SK-N-SH (cell line): ENCODE measurements at regions not wholly inside any gene's neighbourhood (a gene's known extent, or its start where the extent isn't known, plus 50 kb on each side); places are given as distances from the start of the nearest gene placed in this dataset.
A peak's percentile ranks its signal among the peaks of the same experiment; 100 is the strongest.

Experiments used
- CTCF ChIA-PET: fragments of 300-600, 350-600 bp; formaldehyde crosslinking; extraction: SDS; loops from one replicate; lab custom pipeline; 2021; lab: Yijun Ruan, JAX
- POLR2A ChIA-PET: fragments of 350-600 bp; sonication (Branson Sonifier 250); formaldehyde crosslinking; extraction: SDS; loops from one replicate; lab custom pipeline; 2020; ENCODE audit warnings: antibody characterized with exemption, inconsistent platforms; lab: Yijun Ruan, JAX
- DNase-seq: peaks from one replicate; pipeline ENCODE4 v3.0.0; 2012
- H2AFZ ChIP-seq: fragments of 200-600 bp; sonication (generic); 2 replicates; pipeline ENCODE4 v1.8.1; 2016; ENCODE audit warnings: antibody characterized with exemption, mild to moderate bottlenecking, low read depth
- H3F3A ChIP-seq: fragments of 200-600 bp; sonication (generic); replicated peaks from 2 replicates; pipeline ENCODE3; 2016; ENCODE audit warnings: antibody characterized with exemption, mild to moderate bottlenecking; ENCODE audit not compliant: insufficient read depth
- H3K27ac ChIP-seq, 2 experiments: fragments of 200-500 bp in 1 of 2; fragments of 200-600 bp in 1 of 2; sonication (Bioruptor generic) in 1 of 2; sonication (generic), shearing (Covaris generic) in 1 of 2; 2 replicates each; pipeline versions ENCODE4 v1.5.1 to v1.6.1; 2014 to 2016; ENCODE audit warnings: low read depth in 2 of 2, inconsistent platforms in 1 of 2, low read length in 1 of 2, mild to moderate bottlenecking in 1 of 2, mixed read lengths in 1 of 2
- H3K27me3 ChIP-seq: fragments of 200-600 bp; sonication (generic), shearing (Covaris generic); 2 replicates; pipeline ENCODE4 v1.6.1; 2016; ENCODE audit warnings: mixed run types; ENCODE audit not compliant: insufficient read depth
- H3K36me3 ChIP-seq, 2 experiments: fragments of 200-500 bp in 1 of 2; fragments of 200-600 bp in 1 of 2; sonication (Bioruptor generic) in 1 of 2; sonication (generic) in 1 of 2; replicated peaks in 1 of 2; 2 replicates each; pipeline versions ENCODE3 to v1.5.1; 2014 to 2016; ENCODE audit warnings: low read length in 1 of 2, mild to moderate bottlenecking in 1 of 2; ENCODE audit not compliant: insufficient read depth in 2 of 2, control insufficient read depth in 1 of 2
- H3K4me1 ChIP-seq, 2 experiments: fragments of 200-500 bp in 1 of 2; fragments of 200-600 bp in 1 of 2; sonication (Bioruptor generic) in 1 of 2; sonication (generic), shearing (Covaris generic) in 1 of 2; 2 replicates each; pipeline versions ENCODE4 v1.5.1 to v1.6.1; 2014 to 2016; ENCODE audit warnings: low read depth in 1 of 2, low read length in 1 of 2, mixed run types in 1 of 2; ENCODE audit not compliant: insufficient read depth in 2 of 2, control insufficient read depth in 1 of 2
- H3K4me2 ChIP-seq: fragments of 200-600 bp; sonication (generic), shearing (Covaris generic); 2 replicates; pipeline ENCODE4 v1.6.1; 2017; ENCODE audit warnings: mixed run types
- H3K4me3 ChIP-seq, 2 experiments: fragments of 200-500 bp in 1 of 2; fragments of 200-600 bp in 1 of 2; sonication (Bioruptor generic) in 1 of 2; sonication (generic), shearing (Covaris generic) in 1 of 2; 2 replicates each; pipeline versions ENCODE4 v1.5.1 to v1.8.1; 2014 to 2016; ENCODE audit warnings: low read depth in 2 of 2, inconsistent platforms in 1 of 2, low read length in 1 of 2, mild to moderate bottlenecking in 1 of 2, mixed read lengths in 1 of 2, moderate library complexity in 1 of 2
- H3K79me2 ChIP-seq: fragments of 200-600 bp; sonication (generic); 2 replicates; pipeline ENCODE4 v1.8.1; 2017; ENCODE audit warnings: mild to moderate bottlenecking; ENCODE audit not compliant: insufficient read depth
- H3K9ac ChIP-seq: fragments of 200-600 bp; sonication (generic); 2 replicates; pipeline ENCODE4 v1.6.1; 2017; ENCODE audit warnings: mixed run types
- H3K9me2 ChIP-seq: fragments of 200-600 bp; sonication (generic); 2 replicates; pipeline ENCODE4 v1.6.1; 2017; ENCODE audit warnings: mixed run types
- H3K9me3 ChIP-seq: fragments of 200-600 bp; sonication (generic); 2 replicates; pipeline ENCODE4 v1.6.1; 2017; ENCODE audit warnings: mixed run types, mild to moderate bottlenecking, moderate library complexity
- H4K20me1 ChIP-seq: fragments of 200-600 bp; sonication (generic); 2 replicates; pipeline ENCODE4 v1.6.1; 2017; ENCODE audit warnings: mild to moderate bottlenecking, mixed run types; ENCODE audit not compliant: insufficient read depth
- CHD2 ChIP-seq: fragments of 150-350 bp; IDR thresholded peaks from 2 replicates; pipeline ENCODE4 v1.6.1; 2018; ENCODE audit warnings: low read length; ENCODE audit not compliant: partially characterized antibody
- EZH2phosphoT487 ChIP-seq: fragments of 200-600 bp; sonication (generic); IDR thresholded peaks from 2 replicates; pipeline ENCODE4 v1.6.1; 2017; ENCODE audit warnings: low read depth, mixed run types, mild to moderate bottlenecking, antibody characterized with exemption, moderate library complexity, borderline replicate concordance
- FOSL2 ChIP-seq: IDR thresholded peaks from 2 replicates; pipeline ENCODE4 v1.4.0; 2012; ENCODE audit warnings: low read depth, mild to moderate bottlenecking, moderate library complexity, borderline replicate concordance
- GABPA ChIP-seq: IDR thresholded peaks from 2 replicates; pipeline ENCODE4 v1.4.0; 2012; ENCODE audit warnings: low read depth, mild to moderate bottlenecking
- JUND ChIP-seq: IDR thresholded peaks from 2 replicates; pipeline ENCODE4 v1.4.0; 2012
- NRF1 ChIP-seq: IDR thresholded peaks from 2 replicates; pipeline ENCODE4 v1.6.1; 2012; ENCODE audit warnings: low read depth, mild to moderate bottlenecking, low read length
- RAD21 ChIP-seq: IDR thresholded peaks from 2 replicates; pipeline ENCODE4 v1.6.1; 2012; ENCODE audit warnings: mild to moderate bottlenecking, low read length
- RFX5 ChIP-seq: IDR thresholded peaks from 2 replicates; pipeline ENCODE4 v1.6.1; 2012; ENCODE audit warnings: mild to moderate bottlenecking, improper control_type of control experiment, low read length
- TCF12 ChIP-seq: IDR thresholded peaks from 2 replicates; pipeline ENCODE4 v1.4.0; 2012
- TEAD4 ChIP-seq: IDR thresholded peaks from 2 replicates; pipeline ENCODE4 v1.4.0; 2012; ENCODE audit warnings: mild to moderate bottlenecking, borderline replicate concordance; ENCODE audit not compliant: insufficient read depth
- YY1 ChIP-seq: IDR thresholded peaks from 2 replicates; pipeline ENCODE4 v1.4.0; 2012; ENCODE audit warnings: low read depth, mild to moderate bottlenecking
- WGBS: methylation state at CpG from one replicate; pipeline ENCODE4 v1.1.6; 2017; ENCODE audit warnings: low lambda C conversion rate; 5-methylcytosine and 5-hydroxymethylcytosine counted together
- TF ChIP-seq, protein P1 (sequence below): IDR thresholded peaks from 2 replicates; pipeline ENCODE4; 2012
- TF ChIP-seq, protein P2 (sequence below): fragments of 150-350 bp; IDR thresholded peaks from 2 replicates; pipeline ENCODE4 v1.6.1; 2017; ENCODE audit warnings: antibody characterized with exemption, low read length, low read depth, borderline replicate concordance

DNA sequence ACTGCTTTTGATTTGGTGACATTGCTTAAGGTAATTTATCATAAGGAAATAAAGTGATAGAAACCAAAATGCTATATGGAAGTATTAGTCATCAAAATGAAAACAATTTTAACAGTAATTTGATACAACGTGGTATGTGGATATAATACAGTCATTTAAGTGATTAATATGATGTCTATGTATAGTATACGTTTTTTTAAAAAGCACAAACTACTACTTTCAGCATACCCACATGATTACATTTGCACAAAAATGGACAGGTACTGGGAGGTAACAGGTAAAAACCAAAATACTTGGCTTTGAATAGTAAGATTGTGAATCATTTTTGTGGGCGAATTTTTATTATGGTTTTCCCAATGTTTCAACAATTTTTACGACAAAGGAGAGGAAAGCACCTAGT lies 97.6 kb downstream of the OGFRL1 start:
- Histone ChIP-seq H3F3A (peaks cover 10% of the 10 kb centered on the region), H3K79me2 (peaks cover 5% of the 10 kb centered on the region; the same call in 1 of the 2 replicates), H3K4me2 (no peak overlapping the region), H3K9ac (no peak overlapping the region), H3K27ac (peak overlapping the region in 1 of 2 experiments; percentile 34; a peak in 2 of 4 replicates), H3K4me1 (peaks cover 0 to 26% of the 10 kb centered on the region in 2 experiments; a peak in 2 of 4 replicates), H4K20me1 (no peaks in the 10 kb centered on the region), H3K36me3 (peaks cover 2 to 3% of the 10 kb centered on the region in 2 experiments), H3K9me3 (no peaks in the 10 kb centered on the region), H3K9me2 (no peaks in the 10 kb centered on the region), H2AFZ (no peak overlapping the region), H3K27me3 (no peaks in the 10 kb centered on the region), H3K4me3 (no peak overlapping the region)
- WGBS, result 26% methylated on average over 4 of the region's 4 CpGs
- POLR2A ChIA-PET, result no interaction called here
- DNase-seq, result no peak
- no peak for TF ChIP-seq GABPA
- TF ChIP-seq EZH2phosphoT487, result no peak
- TF ChIP-seq TCF12, result peak; percentile 66
- peak; percentile 46 for TF ChIP-seq JUND
- TF ChIP-seq FOSL2, result peak; percentile 31; the same call in 1 of the 2 replicates
- no peak for TF ChIP-seq CHD2
- TF ChIP-seq TEAD4, result peak; percentile 41; the same call in 1 of the 2 replicates
- TF ChIP-seq, protein P1, sequence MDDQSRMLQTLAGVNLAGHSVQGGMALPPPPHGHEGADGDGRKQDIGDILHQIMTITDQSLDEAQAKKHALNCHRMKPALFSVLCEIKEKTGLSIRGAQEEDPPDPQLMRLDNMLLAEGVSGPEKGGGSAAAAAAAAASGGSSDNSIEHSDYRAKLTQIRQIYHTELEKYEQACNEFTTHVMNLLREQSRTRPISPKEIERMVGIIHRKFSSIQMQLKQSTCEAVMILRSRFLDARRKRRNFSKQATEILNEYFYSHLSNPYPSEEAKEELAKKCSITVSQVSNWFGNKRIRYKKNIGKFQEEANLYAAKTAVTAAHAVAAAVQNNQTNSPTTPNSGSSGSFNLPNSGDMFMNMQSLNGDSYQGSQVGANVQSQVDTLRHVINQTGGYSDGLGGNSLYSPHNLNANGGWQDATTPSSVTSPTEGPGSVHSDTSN, result peak; percentile 61; the same call in 1 of the 2 replicates
- no peak for TF ChIP-seq RFX5
- TF ChIP-seq, protein P2, sequence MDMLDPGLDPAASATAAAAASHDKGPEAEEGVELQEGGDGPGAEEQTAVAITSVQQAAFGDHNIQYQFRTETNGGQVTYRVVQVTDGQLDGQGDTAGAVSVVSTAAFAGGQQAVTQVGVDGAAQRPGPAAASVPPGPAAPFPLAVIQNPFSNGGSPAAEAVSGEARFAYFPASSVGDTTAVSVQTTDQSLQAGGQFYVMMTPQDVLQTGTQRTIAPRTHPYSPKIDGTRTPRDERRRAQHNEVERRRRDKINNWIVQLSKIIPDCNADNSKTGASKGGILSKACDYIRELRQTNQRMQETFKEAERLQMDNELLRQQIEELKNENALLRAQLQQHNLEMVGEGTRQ, result no peak
- TF ChIP-seq NRF1, result no peak
- CTCF ChIA-PET, result interaction anchor here (0.6 to 2.3 kb wide), 4 partner anchors 10 to 700 kb away, joined by 3 to 11 read pairs (median 3); no protein-coding TSS in a partner anchor

DNA sequence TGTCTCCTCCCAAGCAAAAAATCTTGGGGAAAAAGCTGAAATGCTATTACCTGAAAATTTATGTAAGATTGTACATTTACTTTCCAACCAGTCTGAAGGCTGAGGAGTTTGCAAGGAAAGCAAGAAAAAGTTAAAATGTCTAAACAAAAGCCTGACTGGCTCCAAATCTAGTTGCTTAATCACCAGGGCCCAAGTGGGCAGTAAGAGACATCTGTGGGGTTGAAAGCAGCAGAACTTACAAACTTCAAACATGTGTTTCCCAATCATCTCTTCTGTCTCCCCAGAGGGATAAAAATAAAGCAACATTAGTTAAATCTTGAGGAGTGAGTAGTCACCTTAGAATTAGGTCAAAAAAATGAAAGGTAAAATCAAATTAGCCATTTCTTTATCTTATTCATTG lies 98.6 kb downstream of the OGFRL1 start:
- no peak for DNase-seq
- H3K27me3 ChIP-seq, result no peaks in the 10 kb centered on the region
- H2AFZ ChIP-seq, result no peak overlapping the region
- no peaks in the 10 kb centered on the region for H3K9me2 ChIP-seq
- TF ChIP-seq JUND (no peak), YY1 (no peak), RAD21 (no peak)
- peaks cover 0 to 26% of the 10 kb centered on the region in 2 experiments; a peak in 2 of 4 replicates for H3K4me1 ChIP-seq
- peaks cover 10% of the 10 kb centered on the region for H3F3A ChIP-seq
- H3K36me3 ChIP-seq, result peaks cover 2 to 3% of the 10 kb centered on the region in 2 experiments
- no peak overlapping the region for H3K4me3 ChIP-seq
- CTCF ChIA-PET, result no interaction called here
- H3K4me2 ChIP-seq, result no peak overlapping the region
- no peak overlapping the region for H3K27ac ChIP-seq
- peaks cover 5% of the 10 kb centered on the region; the same call in 1 of the 2 replicates for H3K79me2 ChIP-seq
- H4K20me1 ChIP-seq, result no peaks in the 10 kb centered on the region
- no peaks in the 10 kb centered on the region for H3K9me3 ChIP-seq
- POLR2A ChIA-PET, result no interaction called here
- no peak overlapping the region for H3K9ac ChIP-seq
